WERI-Rb-1 (cell line): ENCODE measurements at regions not wholly inside any gene's neighbourhood (a gene's known extent, or its start where the extent isn't known, plus 50 kb on each side); places are given as distances from the start of the nearest gene placed in this dataset.

Experiments used
- DNase-seq: peaks from one replicate; pipeline ENCODE4 v3.0.0-alpha.2; 2020
- H3K27ac ChIP-seq: fragments of 250-450 bp; sonication (Bioruptor Pico); 2 replicates; pipeline ENCODE4 v1.5.1; 2020; ENCODE audit warnings: mild to moderate bottlenecking, moderate library complexity
- H3K27me3 ChIP-seq: fragments of 250-450 bp; sonication (Bioruptor Pico); 2 replicates; pipeline ENCODE4 v1.5.1; 2021; ENCODE audit warnings: mild to moderate bottlenecking, low read depth, moderate library complexity; ENCODE audit not compliant: insufficient read depth, severe bottlenecking
- H3K36me3 ChIP-seq: fragments of 250-450 bp; sonication (Bioruptor Pico); 2 replicates; pipeline ENCODE4 v1.5.1; 2020; ENCODE audit warnings: mild to moderate bottlenecking, moderate library complexity
- H3K4me3 ChIP-seq: 2 replicates; pipeline ENCODE4 v1.5.1; 2011; ENCODE audit warnings: low read depth, mild to moderate bottlenecking, control low read depth, low read length
- H3K9me3 ChIP-seq: fragments of 250-450 bp; sonication (Bioruptor Pico); 2 replicates; pipeline ENCODE4 v1.5.1; 2021; ENCODE audit warnings: mild to moderate bottlenecking, moderate library complexity; ENCODE audit not compliant: severe bottlenecking
- CTCF ChIP-seq: IDR thresholded peaks from 2 replicates; pipeline ENCODE4 v1.5.1; 2011; ENCODE audit warnings: low read depth, mild to moderate bottlenecking, control low read depth, inconsistent platforms, low read length

- DNase-seq: no peak
Observed at GRCh38 chr4:44777115-44777514, 50.8 kb upstream of the GNPDA2 start.

More at GRCh38 chr4:44777115-44777514, 50.8 kb upstream of the GNPDA2 start:
- no peak overlapping the region for H3K4me3 ChIP-seq
- H3K36me3 ChIP-seq: no peaks in the 10 kb centered on the region
- no peak overlapping the region for H3K27ac ChIP-seq
- peaks cover 10% of the 10 kb centered on the region for H3K9me3 ChIP-seq
- H3K27me3 ChIP-seq: no peaks in the 10 kb centered on the region
- TF ChIP-seq CTCF: no peak
